Putamen (tissue), 1 donor: ENCODE measurements at regions not wholly inside any gene's neighbourhood (a gene's known extent, or its start where the extent isn't known, plus 50 kb on each side); places are given as distances from the start of the nearest gene placed in this dataset.

Experiments used
- DNase-seq: peaks from one replicate; pipeline ENCODE4 v3.0.0-alpha.2; 2016; ENCODE audit warnings: low spot score

DNA sequence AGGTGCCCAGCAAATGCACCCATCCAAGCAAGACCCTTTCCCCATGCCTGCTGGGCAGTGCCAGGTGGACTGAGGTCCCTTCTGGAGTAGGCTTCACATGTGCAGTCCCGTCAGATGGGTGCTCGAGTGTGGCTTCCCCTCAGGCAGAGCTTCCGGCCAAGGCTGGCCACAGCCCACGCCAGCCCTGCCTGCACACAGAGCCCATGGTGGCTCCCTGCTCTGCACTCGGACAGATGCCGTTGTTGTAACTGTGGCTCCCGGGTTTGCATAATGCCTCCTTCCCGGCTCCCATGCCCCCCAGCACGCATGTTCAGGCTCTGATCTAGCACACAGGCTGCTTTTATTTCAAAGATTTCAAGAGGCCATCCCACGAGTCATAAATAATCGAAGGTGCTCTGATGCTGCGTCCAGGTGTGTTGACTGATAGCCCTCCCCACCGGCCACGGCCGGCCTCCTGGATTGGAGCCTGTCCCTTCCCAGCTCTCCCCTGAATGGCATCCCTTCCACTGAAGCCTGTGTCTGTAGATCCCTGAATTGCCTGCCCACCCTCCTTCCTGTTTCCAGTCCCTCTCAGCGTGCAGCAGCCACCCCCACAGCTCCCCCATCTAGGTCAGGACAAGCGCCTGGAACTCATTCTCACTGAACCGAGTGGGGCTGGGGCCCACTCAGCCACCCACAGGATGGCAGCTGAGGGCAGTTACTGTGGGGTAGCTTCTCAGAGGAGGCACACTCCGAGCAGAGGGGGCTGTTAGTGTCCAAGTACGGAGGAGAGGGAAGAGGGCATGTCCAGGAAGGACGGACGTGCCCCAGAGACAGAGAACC, 100.0 kb upstream of the LINGO1 start:
- no peak for DNase-seq

DNA sequence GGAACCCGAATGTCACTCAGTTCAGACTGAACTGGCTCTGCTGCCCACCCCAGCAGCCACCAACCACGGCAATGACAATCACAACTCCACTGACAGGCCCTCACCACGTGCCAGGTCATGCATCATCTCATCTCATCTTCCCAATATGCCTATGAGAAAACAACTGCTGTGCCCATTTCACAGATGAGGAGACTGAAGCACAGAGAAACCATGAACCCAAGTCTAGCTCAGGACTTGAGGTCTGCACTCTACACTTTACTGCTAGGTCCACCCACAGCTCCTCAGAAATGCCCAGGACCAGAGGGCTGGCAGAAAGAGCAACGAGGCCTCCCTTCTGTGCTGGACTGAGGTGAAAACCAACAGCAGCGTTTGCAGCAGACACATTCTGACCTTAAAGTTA, 99.2 kb upstream of the LINGO1 start:
- DNase-seq, result no peak

DNA sequence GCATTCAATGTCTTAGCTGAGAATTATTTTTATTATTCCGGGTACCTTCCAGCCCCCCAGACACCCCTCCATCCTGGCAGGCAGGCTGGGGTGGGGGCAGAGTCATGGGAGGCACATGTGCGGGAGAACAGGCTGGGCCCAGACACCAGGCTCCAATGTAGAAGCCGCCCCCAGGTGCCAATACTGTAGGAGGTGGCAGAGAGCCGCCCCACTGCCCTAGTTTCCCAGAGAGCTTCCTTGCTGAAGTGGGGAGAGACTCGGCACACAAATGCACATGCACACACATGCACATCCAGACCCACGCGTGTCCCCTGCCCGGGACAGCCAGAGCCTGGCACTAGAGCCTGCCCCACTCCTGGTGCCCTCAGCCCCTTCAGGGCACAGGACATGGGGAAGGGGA, 98.4 kb upstream of the LINGO1 start:
- peak; percentile 24 for DNase-seq

DNA sequence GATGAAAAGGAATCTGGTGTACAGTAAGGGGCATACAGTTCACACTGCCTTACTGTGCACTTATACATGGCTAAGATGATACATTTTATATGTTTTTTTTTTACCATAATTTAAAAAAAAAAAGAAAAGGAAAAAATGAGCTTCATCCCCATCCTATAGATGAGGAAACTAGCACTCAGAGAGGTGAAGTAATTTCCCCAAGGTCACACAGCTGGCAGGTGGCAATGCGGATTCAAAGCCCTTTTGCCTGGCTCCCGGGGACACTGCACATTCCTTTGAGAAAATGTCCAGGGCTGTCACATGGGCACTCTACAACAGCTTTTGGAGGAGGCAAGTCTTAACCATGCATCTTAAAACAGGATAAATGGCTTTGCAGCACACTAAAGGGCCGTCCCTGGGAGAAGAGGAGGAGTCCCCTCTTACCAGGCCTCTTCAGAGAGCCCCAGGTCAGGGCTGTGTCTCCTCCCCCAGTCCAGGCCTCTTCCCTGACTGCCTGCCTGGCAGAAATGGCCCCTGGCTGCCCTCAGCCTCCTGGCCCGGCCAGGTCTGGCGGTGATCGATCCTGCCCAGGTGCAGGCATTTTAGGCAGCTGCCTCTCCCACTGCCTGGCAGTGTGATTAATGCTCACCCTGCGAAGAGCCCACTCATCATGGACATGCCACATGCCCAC, 95.1 kb upstream of the LINGO1 start:
- no peak for DNase-seq

DNA sequence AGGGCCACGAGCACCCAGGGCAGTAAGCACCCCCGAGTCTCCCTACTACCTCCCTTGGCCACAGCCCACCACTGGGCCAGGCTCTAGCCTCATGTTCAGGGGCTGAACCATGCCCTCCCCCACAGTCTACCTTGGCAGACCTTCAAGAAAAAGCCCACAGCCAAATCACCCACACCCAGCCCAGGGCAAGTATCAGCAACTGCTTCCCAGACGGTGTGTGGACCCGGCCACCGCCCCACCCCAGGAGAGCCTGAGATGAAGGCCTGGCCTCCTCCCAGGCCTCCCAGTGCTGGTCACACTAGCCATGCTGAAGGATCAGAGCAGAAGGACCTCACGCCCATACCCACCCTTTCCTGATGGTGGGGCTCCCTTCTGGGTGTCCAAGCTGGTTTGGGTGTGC, 92.0 kb upstream of the LINGO1 start:
- no peak for DNase-seq

DNA sequence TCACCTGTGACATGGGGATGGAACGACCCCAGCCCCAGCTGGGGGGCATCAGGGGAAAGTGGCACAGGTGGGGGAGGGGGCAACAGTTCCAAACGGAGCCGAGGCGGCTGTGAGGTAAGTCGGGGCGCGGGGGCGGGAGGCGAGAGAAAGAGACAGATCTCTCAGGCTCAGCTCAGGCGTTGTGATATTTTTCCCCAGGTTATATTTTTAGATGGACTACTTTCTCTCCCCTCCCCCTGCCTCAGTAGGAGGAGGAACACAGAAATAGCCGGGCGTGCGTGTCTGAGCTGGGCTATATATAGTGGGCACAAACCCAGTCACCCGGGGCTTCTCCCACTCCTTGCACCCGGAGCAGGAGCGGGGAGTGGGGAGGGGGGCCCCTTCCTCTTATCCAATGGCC, 91.0 kb upstream of the LINGO1 start:
- DNase-seq, result peak; percentile 14

DNA sequence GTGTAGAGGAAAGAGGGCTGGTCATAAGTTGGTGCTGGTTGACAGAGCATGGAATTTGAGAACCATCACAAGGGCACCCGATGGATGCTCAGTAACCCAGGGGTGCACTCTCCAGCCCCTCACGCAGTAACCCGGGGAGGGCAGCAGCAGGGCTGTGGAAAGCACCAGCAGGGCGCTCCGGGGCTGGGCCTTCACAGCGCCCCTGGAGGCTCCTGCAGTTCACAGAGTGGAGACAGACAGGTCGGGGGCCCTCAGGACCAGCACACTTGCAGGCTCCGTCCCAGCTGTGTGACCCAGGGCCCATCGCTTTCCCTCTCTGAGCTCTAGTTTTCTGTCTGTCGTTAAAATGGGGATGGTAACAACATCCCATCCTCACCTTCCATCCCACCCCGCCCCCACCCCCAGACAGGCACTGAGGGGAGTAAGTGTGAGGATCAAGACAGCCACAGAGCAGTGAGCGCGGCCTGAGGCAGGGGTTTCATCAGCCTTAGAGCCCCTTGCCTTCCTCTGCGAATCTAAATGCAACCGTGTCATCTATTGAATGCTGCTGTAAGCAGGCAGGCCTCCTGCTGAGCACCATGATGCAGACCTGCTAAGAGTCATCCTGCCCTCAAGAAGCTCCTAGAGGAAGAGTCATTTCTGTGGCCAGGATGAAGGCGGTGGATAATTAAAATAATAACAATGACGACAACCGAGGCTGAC, 90.2 kb upstream of the LINGO1 start:
- no peak for DNase-seq

DNA sequence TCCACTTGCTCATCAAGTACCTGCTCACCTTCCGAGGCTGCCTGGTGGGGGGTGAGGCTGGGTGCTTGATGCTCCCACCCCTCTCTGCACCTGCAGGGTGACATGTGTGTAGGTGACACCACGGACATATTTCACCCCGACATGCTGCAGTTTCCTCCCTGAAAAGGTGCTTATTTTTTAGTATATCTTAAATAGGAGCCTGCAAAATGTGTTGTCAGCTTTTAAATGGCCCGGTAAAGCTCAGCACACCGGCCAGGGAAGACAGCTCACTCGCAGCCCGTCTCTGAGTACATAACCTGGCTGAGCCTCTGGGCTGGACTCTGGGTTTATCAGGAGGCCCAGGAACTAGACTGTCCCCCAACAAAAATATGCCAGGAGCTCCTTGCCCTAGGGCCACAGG, 89.3 kb upstream of the LINGO1 start:
- DNase-seq, result no peak

DNA sequence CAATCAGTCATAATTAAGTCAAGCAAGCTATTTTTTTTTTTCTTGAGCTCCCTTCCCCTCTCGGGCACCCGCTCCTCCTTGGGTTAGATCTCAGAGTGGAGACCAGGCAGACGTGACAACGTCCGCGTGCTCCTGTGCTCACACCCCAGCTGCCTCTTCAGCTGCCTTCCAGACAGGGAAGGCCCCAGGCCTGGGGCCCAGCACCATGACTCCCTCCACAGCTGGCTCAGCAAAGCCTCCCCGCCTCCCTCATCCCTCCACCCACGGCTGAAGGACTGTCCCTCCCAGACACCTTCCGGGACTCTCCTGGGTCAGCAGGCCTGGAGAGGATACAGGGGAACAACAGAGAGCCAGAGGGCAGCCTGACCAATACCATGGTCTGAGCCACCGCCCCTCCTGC, 87.9 kb upstream of the LINGO1 start:
- no peak for DNase-seq

DNA sequence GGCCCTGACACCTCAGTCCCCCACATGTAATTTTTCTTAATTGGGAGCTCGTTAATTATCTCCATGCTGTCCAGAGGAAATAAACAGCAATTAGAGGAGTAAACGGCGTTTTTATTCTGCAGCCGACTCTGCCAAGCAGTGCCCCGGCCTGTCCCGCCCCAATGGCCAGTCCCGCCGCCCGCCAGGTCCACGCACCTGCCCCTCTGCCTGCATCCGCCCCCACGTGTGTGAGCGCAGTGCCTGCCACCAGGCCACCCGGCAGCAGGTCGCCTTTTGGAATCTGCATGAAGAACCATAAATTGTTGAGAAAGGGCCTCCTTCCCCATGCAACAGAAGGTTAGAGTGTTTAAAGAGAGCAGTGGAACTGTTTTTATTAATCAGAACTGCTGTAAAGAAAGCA, 87.5 kb upstream of the LINGO1 start:
- no peak for DNase-seq

DNA sequence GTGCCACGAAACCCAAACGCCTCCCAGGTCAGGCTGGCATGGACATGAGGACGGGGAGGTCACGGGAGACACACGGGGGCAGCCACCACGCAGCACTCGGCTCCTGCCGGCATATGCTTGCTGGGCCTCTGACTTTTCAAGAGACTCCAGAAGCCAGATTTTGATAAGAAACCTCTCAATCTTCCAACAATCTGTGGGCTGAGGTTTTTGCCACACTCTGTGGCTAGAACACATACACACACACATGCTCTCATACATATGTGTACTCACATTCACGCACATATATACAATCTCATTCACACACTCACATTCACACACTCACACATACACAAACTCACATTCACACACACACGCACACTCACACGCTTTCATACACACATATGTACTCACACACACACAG, 86.7 kb upstream of the LINGO1 start:
- no peak for DNase-seq

DNA sequence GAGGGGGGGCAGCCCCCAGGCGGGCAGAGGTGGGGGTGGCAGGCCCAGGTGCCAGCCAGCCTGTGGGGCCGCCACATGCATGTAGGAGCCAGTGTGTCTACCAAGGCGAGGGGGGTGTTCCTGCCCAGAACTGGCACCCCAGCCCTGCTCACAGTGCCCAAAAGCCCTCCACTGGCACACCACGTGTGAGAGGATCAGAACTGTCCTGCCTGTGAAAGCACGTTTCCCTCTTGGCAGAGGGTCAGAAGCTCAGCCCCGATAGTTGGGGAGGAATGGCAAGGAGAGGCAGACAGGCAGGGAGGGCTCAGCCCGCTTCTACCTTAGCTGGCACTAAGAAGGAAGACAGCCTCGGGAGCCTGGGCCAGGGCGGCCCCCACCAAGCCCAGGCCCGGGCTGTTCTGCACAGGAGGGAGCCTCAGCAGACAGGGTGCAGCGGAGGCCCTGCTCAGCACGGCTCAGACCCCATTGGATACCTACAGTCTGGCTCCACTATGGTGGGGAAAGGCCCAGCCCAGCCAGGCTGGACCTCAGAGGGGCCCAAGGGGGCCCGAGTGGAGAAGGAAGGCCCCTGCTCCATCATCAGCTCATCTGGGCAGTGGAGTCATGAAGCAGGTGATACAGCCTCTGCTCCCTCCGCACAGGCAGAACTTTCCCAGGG, 84.8 kb upstream of the LINGO1 start:
- no peak for DNase-seq

DNA sequence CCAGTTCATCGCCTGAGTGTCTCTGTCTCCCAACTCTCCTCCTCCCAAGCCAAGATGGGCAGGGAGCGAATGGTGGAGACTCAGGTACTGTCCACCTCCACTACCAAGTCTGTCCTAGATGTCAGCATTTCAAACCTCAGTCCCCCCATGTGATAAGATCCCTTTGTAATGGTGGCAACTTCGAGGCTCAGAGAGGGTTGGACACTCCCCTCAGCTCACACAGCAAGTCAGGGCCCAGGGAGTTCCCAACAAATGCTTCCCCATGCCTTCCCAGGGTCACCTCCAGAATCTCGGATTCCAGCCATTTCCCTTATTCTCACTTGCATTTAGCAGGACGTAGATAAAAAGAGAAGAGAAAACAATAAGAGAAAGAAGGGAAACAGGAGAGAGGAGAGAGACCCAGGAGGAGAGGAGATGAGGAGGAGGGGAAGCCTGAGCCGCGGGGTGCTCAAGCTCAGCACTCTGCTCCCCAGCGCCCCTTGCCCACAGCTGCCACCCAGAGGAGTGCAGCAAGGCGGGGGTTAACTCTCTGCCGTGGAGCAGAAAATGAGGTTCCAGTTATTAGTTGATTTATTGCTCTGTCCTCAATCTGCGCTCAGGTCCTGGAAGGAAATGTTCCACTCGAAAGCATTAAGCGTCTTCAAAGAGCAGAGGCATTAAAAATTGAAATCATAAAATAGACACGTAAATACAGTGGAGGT, 84.1 kb upstream of the LINGO1 start:
- no peak for DNase-seq

DNA sequence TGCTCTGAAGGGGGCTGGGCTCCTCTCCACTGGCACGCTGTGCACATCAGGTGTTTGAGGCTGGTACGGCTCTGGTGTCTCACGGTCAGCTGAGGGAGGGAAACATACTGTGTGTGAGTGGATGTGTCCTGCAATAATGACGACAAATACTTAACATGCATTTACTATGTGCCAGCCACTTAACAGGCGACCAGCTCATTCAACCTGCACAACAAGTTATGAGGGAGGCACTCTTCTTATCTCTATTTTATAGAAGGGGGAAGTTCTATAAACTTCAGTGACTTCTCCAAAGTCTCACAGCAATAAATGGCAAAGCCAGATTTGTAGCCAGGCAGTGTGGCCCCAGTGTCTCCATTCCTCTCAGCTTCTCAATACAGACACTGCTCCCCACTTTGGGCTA, 83.1 kb upstream of the LINGO1 start:
- DNase-seq, result no peak

DNA sequence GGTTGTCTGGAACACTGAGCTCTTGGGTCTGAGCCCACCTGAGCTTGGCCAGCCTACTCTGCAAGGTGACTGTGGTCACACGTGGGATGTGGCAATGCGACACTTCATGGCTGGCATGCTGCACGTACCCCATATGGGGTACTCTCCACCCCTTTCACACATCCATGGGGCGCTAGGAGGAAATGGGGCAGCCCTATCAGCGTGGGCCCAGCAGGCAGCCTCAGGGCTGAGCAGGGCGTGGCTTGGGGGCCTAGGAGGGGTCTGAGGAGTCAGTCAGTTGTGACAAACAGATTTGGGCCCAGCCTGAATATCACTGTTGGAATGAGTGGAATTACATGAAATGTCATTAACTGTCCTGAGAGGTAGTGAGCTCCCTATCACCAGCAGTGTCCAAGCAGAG, 82.3 kb upstream of the LINGO1 start:
- no peak for DNase-seq

DNA sequence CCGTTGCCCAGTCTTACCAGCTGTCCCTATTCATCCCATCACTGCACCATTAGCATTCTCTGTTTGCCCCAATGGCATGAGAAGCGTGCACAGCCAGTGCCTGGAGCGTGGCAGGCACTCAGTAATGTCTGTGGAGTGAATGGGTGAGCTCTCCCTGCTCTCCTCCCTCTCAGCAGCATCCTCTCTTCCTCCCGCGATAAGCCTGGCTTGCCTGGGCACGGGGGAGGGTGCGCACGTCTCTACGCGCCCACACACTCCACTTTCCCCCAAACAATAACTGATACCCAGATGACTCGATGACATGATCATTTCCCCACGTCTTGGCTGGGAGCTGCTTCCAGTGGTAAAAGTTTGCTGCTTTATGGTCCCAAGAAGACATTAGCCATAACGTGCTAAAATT, 81.8 kb upstream of the LINGO1 start:
- DNase-seq, result no peak

DNA sequence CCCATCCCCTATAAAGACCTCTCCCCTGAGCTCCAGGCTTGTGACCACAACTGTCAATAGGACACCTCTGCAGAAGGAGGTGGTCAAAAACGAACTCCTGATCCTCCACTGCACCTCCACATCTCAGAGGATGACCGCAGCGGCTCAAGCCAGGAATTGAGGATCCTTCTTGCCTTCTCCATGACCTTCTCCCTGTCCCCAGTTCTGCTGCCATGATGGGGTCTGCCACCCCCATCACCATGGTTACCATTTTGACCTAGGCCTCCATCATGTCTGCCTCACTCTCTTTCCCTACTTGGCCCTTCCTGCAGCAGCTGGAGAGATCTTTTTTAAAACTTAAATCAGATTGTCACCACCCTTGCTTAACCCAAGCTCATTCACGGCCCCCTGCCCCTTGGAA, 81.3 kb upstream of the LINGO1 start:
- no peak for DNase-seq

DNA sequence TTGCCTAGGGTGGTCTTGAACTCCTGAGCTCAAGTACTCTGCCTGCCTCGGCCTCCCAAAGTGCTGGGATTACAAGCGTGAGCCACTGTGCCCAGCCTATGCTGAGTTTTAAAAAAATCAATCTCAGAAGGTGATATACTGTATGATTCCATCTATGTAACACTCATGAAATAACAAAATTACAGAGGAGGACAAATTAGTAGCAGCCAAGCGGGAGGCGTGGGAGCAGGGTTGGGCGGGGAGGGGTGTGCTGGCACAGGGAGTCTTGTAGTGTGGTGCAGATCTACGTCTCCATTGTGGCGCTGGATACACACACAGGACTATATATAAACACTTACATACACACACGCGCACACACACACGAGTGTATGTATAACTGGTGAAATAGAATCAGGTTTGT, 80.6 kb upstream of the LINGO1 start:
- DNase-seq, result no peak

DNA sequence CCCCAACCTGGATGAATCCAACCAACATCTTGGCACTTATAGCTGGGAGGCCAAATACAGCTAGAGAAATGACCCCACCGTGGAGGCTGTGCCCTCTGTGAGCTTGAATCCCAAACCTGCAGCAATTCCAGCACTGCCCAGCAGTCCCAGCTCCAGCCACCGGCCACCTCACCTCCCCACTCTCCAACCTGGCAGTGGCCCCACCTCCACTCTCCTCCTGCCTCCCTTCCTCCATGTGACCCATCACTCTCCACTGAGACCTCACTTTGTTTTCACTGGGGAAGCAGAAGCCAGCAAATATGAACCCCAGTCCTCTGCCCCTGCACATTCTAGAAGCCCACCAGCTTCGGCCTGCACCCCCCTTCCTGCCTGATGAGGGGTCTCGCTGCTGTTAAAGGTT, 79.7 kb upstream of the LINGO1 start:
- no peak for DNase-seq

DNA sequence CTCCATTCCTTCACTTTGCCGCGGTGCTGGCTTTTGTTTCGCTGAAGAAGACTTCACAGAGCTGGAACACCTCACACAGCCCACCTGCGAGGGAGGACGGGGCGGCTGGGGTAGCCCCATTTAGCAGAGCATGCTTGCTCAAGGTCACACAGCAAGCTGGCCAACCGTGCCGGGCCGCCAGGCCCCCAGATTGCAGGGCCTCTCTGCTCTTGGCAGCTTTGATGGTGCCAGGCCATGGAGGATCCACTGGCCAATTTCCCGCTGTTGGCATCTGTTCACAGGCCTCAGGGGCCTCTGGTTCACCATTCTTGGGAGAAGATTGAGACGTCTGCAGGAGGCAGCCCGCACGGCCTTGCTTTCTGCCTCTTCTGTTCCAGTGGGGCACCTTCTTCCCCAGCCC, 77.9 kb upstream of the LINGO1 start:
- no peak for DNase-seq

DNA sequence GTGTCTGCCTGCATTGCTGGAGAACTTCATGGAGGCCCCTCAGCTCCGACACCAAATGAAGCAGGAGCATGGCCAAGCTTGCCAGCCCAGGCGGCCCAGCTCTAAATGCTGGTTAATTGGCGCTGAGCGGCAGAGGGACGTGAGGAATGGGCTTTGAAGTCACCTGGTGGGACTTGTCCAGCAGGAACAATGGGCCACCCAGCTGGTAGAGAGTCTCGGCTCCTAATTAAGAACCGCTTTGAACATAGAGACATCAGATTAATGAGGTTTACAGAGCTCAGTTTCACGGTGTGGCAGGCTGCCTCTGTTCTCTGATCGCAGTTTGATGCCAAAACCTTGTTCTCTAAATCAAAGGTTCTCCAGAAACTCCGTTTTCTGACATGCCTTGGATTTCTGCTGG, 77.5 kb upstream of the LINGO1 start:
- no peak for DNase-seq
